Activated CD4-positive, alpha-beta T cell treated with anti-CD3 and anti-CD28 coated beads, Interleukin-2, amount 10 ng/mL, durations not matched to agents 7 days and 5 days (primary cell): ENCODE measurements at regions not wholly inside any gene's neighbourhood (a gene's known extent, or its start where the extent isn't known, plus 50 kb on each side); places are given as distances from the start of the nearest gene placed in this dataset.
"Not testable (repeated sequence)": the region's sequence is repeated elsewhere in the genome, so short reads cannot be mapped to it uniquely, and the experiment has no call there.

Experiments
- CTCF ChIA-PET: fragments of 350-600 bp; sonication (Branson Sonifier 250); formaldehyde crosslinking; loops from one replicate; lab custom pipeline; 2021; ENCODE audit warnings: antibody characterized with exemption; lab: Charles Lee
- POLR2A ChIA-PET: fragments of 350-600 bp; sonication (Branson Sonifier 250); formaldehyde crosslinking; loops from one replicate; lab custom pipeline; 2021; ENCODE audit warnings: antibody characterized with exemption; lab: Charles Lee
- DNase-seq: peaks from one replicate; pipeline ENCODE4 v3.0.0-alpha.2; 2020
- H3K27ac Mint-ChIP-seq: one replicate; pipeline ENCODE4 v1.8.0; 2021; ENCODE audit warnings: mild to moderate bottlenecking, moderate library complexity, mixed read lengths
- H3K27me3 Mint-ChIP-seq: one replicate; pipeline ENCODE4 v1.8.0; 2021; ENCODE audit warnings: mixed read lengths
- H3K36me3 Mint-ChIP-seq: one replicate; pipeline ENCODE4 v1.8.0; 2021; ENCODE audit warnings: low read depth, mixed read lengths
- H3K4me1 Mint-ChIP-seq: one replicate; pipeline ENCODE4 v1.8.0; 2021; ENCODE audit warnings: mixed read lengths
- H3K4me3 Mint-ChIP-seq: one replicate; pipeline ENCODE4 v1.8.0; 2021; ENCODE audit warnings: mild to moderate bottlenecking, moderate library complexity, mixed read lengths
- H3K9me3 Mint-ChIP-seq: one replicate; pipeline ENCODE4 v1.8.0; 2021; ENCODE audit warnings: mixed read lengths

DNA sequence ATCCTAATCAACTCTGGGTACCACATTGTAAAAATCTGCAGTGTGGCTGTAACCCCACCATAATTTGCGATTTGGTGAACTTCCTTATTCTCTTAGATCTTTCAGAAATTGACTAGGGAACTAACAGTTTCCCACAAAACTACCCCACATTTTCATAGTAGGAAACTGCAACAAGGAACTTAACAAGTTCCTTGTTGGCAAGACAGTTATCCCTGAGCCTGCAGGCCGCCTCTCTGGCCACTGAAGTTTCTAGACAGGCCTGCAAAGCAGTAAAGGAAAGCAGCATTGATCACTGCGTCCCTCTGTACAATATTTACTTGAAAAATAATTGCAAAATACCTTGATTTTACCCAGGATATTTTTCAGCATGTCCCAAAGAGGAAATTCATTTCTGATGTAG lies 372.9 kb downstream of the ANAPC1 start:
- H3K36me3 Mint-ChIP-seq, DNase-seq, H3K27ac Mint-ChIP-seq, POLR2A ChIA-PET, H3K4me3 Mint-ChIP-seq, CTCF ChIA-PET, H3K27me3 Mint-ChIP-seq, H3K9me3 Mint-ChIP-seq: not testable (repeated sequence)
- peaks cover 14% of the 10 kb centered on the region for H3K4me1 Mint-ChIP-seq

DNA sequence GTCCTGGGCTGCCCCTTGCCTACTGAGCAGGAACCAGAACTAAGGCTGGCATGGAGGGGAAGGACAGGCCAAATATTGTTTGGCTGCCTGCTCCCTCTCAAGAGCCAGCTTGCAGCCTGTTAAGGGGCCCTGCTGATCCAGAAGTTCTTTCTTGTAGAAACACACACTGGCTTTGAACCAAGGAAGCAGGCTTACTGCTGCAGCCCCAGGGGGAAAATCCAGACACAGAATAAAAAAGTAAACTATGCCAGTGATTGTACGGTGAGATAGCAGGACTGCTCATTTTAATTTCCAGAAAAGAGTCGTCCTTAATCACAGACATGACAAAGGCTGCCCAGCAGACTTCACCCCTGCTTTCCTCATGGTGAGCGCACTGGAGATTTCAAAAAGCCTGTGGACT lies 371.6 kb downstream of the ANAPC1 start:
- H3K9me3 Mint-ChIP-seq, H3K27ac Mint-ChIP-seq, DNase-seq, H3K4me3 Mint-ChIP-seq, H3K27me3 Mint-ChIP-seq, H3K4me1 Mint-ChIP-seq, H3K36me3 Mint-ChIP-seq, POLR2A ChIA-PET, CTCF ChIA-PET: not testable (repeated sequence)

DNA sequence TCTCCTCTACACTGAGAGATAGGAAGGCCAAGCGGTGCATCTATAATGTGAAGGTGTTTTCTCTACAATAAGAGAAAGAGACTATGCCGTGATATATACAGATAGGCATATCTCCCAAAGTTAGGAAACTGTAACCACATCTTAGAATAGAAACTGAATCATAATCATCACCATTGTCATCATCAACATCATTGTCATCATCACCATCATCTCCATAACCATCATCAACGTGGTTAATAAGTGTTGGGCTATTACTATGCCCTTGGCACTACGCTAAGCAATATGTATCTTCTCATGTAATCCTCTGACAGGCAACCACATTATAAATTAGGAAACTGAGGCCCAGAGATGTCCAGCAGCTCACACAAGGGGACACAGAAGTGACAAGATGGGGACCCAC lies 369.9 kb downstream of the ANAPC1 start:
- POLR2A ChIA-PET, CTCF ChIA-PET, H3K36me3 Mint-ChIP-seq, H3K27me3 Mint-ChIP-seq, H3K27ac Mint-ChIP-seq, DNase-seq, H3K9me3 Mint-ChIP-seq, H3K4me3 Mint-ChIP-seq, H3K4me1 Mint-ChIP-seq: not testable (repeated sequence)

DNA sequence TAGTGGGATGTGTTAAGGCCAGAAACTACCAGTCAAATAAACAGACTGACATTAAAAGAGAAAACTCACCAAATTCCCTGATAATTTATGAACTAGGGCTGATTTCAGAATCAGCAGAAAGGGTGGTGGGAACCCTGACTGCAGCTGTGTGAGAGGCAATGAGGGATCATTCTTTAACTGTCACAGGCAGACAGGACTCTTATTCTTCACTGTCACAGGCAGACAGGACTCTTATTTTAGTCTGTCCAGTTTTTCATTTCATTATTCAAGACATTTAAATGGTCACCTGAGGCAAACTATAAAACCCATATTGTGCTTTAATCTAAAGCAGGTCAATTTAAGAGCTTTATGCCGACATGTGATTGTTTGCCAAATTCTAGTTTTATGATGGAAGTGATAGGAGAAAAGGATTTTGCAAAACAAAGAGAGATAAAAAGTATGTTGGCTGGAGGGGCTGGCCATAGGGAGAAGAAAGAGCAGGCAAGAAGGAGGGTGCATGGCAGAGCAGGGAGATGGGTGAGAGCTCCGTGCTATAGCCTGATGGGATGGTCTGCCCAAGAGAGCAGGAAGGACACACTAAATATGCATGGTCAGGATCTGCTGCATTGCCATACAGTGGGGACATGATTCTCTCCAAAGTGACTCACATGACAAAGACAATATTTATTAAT lies 366.8 kb downstream of the ANAPC1 start:
- CTCF ChIA-PET, H3K9me3 Mint-ChIP-seq, POLR2A ChIA-PET, H3K27ac Mint-ChIP-seq, DNase-seq, H3K36me3 Mint-ChIP-seq, H3K4me1 Mint-ChIP-seq, H3K4me3 Mint-ChIP-seq: not testable (repeated sequence)
- peaks cover 16% of the 10 kb centered on the region for H3K27me3 Mint-ChIP-seq

DNA sequence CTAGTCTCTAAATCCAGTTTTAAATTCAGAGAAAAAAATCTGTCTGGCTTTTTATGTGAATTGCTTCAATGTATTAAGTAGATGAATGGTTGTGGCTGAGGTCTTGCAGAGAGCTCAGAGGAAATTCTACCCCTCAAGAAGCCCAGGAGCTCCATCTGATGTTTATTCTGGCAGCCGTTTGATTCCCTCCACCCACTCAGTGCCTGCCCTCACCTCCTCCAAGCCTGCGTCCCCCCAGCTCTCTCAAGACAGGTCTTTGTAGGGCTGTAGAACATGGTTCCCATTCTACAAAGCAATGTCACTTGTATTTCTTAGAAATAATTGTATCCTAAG lies 366.3 kb downstream of the ANAPC1 start:
- POLR2A ChIA-PET, H3K4me3 Mint-ChIP-seq, H3K4me1 Mint-ChIP-seq, H3K9me3 Mint-ChIP-seq, H3K36me3 Mint-ChIP-seq, DNase-seq, CTCF ChIA-PET, H3K27ac Mint-ChIP-seq: not testable (repeated sequence)
- H3K27me3 Mint-ChIP-seq: peaks cover 18% of the 10 kb centered on the region

DNA sequence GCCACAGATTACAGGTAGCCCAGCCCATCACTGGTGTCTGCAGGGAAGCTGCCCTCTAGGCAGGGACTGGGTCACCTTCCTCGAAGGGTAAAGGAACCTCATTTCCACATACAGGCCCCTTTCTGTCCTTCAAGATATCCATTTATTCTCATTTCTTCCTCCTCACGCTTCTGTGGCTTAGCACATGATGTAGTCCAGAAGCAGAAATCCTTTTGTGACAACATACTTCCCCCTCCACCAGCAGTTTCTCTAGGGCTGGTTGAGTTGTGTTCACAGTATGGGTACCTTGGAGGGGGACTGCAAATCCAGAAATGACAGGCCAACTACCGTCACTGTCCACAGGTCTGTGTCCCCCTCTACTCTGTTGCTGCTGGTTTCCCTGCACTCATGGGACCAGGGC lies 364.9 kb downstream of the ANAPC1 start:
- POLR2A ChIA-PET: no interaction called here
- H3K4me1 Mint-ChIP-seq: no peaks in the 10 kb centered on the region

DNA sequence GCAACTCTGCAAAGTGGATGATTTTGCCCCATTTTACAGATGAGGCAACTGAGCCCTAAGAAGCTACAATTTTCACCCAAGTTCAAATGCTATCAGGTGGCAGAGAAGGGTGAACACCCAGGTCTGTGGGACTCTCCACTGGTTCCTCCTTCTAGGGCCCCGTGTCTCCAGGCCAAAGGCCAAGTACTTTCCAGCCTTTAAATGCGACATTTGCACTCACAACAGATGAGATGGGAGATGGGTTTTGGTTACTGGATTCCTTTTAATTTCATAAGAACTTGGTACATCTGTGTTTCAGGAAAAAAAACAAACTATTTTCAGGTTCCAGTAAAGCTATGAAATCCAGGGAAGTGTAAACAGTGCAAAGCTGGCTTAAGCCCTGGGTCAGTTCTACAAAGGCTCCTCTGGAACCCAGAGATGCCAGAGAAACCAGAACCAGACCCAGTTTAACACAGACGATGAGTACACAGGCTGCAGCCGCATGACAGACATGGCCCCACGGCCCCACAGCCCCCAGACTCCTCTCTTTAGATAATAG lies 361.7 kb downstream of the ANAPC1 start:
- CTCF ChIA-PET: no interaction called here

More for the DNA sequence above, 364.9 kb downstream of the ANAPC1 start:
- Mint-ChIP-seq H3K27ac (no peak overlapping the region), H3K27me3 (peaks cover 25% of the 10 kb centered on the region), H3K36me3 (no peaks in the 10 kb centered on the region), H3K9me3 (no peaks in the 10 kb centered on the region), H3K4me3 (no peak overlapping the region)
- CTCF ChIA-PET: interaction anchor here (0.5 kb wide), 1 partner anchor 375 kb away, joined by 3 read pairs; no protein-coding TSS in a partner anchor
- no peak for DNase-seq

DNA sequence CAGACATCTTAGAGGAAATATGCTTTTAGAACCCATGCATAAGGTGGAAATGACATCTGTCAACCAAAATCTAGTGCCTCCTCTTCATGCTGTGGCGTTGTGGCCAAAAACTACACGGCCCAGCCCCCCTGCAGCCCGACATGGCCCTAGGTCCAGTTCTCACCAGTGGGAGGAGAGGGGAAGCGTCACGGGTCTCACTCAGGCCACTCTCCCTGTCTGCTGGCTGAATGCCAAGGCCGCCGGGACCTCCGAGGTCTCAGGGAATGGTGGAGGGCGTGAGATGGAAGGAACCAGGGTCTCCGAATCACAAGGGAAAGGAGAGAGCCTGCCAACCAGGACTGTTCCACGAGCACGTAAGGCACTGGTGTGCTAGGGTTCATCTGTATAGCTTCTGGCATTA lies 361.0 kb downstream of the ANAPC1 start:
- no peak for DNase-seq
- H3K27ac Mint-ChIP-seq: no peak overlapping the region
- CTCF ChIA-PET: no interaction called here
- no peak overlapping the region for H3K4me3 Mint-ChIP-seq
- peaks cover 32% of the 10 kb centered on the region for H3K27me3 Mint-ChIP-seq
- H3K9me3 Mint-ChIP-seq: no peaks in the 10 kb centered on the region
- POLR2A ChIA-PET: no interaction called here
- peaks cover 10% of the 10 kb centered on the region for H3K4me1 Mint-ChIP-seq
- peaks cover 1% of the 10 kb centered on the region for H3K36me3 Mint-ChIP-seq

More for the DNA sequence above, 361.7 kb downstream of the ANAPC1 start:
- DNase-seq: no peak
- Mint-ChIP-seq H3K4me3 (no peak overlapping the region), H3K27me3 (peaks cover 32% of the 10 kb centered on the region), H3K9me3 (no peaks in the 10 kb centered on the region), H3K4me1 (peaks cover 7% of the 10 kb centered on the region), H3K36me3 (no peaks in the 10 kb centered on the region), H3K27ac (no peak overlapping the region)
- POLR2A ChIA-PET: no interaction called here

DNA sequence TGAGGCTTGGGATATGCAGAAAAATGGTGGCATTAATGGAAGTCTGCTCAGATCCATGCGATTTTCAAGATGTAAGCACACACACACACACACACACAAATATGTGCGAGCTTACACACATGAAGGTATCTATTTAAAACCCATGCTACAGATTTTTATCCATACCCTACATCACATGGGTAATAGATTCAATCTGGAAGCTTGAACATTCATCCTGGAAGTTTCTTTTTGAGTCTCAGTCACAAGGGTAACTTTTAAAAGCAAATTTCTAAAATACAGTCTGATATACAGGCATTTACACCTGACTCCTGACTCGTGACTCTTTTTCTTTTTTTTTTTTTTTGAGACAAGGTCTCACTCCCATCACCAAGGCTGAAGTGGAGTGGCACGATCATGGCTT lies 359.0 kb downstream of the ANAPC1 start:
- H3K9me3 Mint-ChIP-seq, H3K4me3 Mint-ChIP-seq, DNase-seq, POLR2A ChIA-PET, H3K27ac Mint-ChIP-seq, H3K36me3 Mint-ChIP-seq, CTCF ChIA-PET: not testable (repeated sequence)
- Mint-ChIP-seq H3K27me3 (peaks cover 27% of the 10 kb centered on the region), H3K4me1 (peaks cover 12% of the 10 kb centered on the region)

DNA sequence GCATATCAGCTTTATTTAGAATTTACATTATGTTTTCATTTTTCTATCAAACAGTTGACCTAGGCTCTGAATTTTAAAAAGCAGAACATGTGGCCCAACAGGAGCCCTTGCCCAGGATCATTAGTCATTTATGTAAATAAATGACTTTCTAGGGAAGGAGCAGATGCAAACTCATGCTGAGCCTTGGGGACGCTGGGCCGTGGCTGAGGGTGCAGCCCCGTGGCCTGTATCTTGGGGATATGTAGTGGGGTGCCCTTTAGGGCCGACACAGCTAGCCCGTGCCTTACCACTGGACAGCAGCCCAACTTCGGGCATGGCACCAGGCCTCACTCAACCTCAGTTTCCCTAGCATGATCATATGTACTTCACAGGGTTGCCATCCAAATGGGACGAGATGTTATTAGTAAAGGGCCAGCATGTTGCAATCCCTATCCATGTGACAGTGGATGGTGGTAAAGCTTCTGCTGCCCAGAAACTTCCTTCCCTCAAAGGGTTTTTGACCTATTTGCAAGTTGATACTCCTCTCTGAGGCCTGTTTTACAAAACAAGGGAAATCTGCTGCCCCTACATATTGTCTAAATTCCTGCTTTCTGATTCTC lies 357.9 kb downstream of the ANAPC1 start:
- Mint-ChIP-seq H3K4me1 (peaks cover 15% of the 10 kb centered on the region), H3K27me3 (peaks cover 26% of the 10 kb centered on the region)
- POLR2A ChIA-PET, CTCF ChIA-PET, H3K27ac Mint-ChIP-seq, H3K4me3 Mint-ChIP-seq, H3K9me3 Mint-ChIP-seq, H3K36me3 Mint-ChIP-seq, DNase-seq: not testable (repeated sequence)

DNA sequence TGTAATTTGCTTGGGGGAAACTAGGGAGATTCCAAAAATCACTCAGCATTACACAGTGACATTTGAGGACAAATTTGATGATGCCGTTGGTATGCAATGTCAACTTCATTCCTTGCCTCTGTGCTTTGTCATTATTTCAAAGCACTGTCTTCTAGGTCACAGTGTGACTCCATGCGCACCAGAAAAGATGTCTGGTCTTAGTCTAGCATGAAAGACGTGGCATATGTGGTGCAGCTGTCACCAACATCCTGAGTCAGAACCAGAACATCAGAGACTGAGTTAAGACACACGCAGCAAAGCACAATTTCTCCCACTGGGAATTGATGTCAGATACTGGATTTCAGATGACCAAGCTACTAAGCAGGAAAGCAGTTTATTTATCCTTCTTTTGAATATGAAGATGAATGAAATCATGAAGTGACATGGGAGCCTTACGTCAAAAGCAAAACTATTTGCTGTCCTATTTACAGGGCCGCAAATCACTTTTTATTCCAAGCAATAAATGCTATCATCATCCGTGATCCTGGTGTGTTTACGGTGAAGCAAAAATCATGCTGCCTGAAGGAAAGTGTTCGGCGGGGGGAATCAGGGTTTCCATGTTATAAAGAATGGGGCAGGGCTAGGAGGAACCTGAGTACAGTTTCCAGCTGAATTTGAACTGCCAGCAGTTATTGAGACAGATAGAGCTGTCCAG lies 356.1 kb downstream of the ANAPC1 start:
- H3K9me3 Mint-ChIP-seq, CTCF ChIA-PET, H3K36me3 Mint-ChIP-seq, POLR2A ChIA-PET, H3K4me3 Mint-ChIP-seq, DNase-seq, H3K27ac Mint-ChIP-seq: not testable (repeated sequence)
- Mint-ChIP-seq H3K4me1 (peaks cover 22% of the 10 kb centered on the region), H3K27me3 (peaks cover 15% of the 10 kb centered on the region)

DNA sequence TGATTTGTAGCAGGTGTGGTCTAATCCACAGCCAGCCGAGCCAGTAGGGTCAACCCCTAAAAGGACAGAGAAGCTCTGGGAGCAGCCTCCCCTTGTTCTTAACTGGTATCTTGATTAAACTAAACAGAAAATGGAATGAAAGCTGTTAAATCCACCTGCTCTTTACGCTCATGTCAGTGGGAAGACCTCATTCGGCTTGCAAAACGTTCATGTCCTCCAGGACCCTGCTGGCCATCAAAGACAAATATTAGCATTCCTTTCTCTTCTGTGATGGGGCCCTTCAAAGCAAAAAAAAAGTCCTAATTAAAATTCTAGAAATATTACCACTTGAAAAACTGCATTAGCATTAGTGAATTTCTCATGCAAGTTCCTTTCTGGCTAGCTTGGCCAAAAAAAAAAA lies 355.0 kb downstream of the ANAPC1 start:
- DNase-seq, H3K27ac Mint-ChIP-seq, POLR2A ChIA-PET, H3K27me3 Mint-ChIP-seq, H3K36me3 Mint-ChIP-seq, H3K9me3 Mint-ChIP-seq, CTCF ChIA-PET, H3K4me3 Mint-ChIP-seq: not testable (repeated sequence)
- H3K4me1 Mint-ChIP-seq: peaks cover 27% of the 10 kb centered on the region

DNA sequence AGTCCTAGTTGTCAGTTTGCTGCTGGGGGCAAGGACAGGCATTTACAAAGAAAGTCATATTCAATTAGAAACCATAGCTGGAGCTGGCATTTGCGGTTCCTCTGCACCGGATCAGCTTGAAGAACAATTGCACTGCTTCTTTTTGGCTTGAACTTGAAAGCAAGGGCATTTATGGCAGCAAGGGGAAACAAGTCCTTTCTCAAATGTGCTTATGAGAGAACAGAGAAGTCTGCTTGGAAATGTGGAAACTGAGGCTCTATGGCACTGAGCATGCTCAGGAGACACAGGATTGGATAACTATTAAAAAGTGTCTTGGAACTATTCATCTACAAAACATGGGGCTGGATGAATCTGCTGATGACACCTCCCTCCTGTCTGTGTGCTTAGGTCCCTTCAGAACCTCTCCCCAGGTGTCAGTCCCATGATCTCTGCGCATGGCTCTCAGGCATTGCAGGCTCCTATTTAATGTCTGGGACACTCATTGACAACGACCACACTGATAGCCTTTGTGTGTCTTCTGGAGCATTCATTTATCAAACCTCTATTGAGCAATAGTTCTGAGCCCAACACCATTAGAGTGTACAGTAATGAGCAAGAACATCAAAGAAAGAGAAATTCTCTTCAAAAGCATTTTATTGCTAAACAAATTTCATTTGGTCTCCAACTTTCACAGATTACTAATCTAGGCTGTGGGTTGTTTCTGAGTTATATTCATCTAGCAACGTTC lies 353.6 kb downstream of the ANAPC1 start:
- H3K9me3 Mint-ChIP-seq, H3K27ac Mint-ChIP-seq, DNase-seq, POLR2A ChIA-PET, CTCF ChIA-PET, H3K36me3 Mint-ChIP-seq, H3K4me3 Mint-ChIP-seq, H3K27me3 Mint-ChIP-seq: not testable (repeated sequence)
- H3K4me1 Mint-ChIP-seq: peaks cover 32% of the 10 kb centered on the region
